ENCODE measurements at regions not wholly inside any gene's neighbourhood (a gene's known extent, or its start where the extent isn't known, plus 50 kb on each side); places are given as distances from the start of the nearest gene placed in this dataset.

DNA sequence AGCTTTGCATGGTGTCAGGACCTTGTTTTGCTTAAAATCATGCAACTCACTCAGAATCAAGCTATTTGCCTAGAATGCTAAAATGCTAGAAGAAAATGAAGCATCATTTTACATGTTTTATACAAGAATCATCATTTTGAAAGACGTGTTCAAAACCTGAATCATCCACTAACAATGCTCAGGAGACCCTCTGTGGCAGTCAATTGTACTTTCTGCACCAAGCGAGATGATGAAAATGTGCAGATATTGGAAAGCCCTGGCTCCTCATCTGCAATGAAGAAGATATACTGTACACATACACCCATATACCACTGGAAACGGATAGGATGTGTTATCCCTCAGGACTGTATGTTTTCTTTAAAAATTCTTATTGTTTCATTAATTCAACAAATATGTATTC is 92.7 kb downstream of the DYRK2 start:
- TF ChIP-seq POLR2A (IDR thresholded peaks at IDR 0.05; ENCODE audit: low read depth, low read length) (no peak), POLR2AphosphoS5 (IDR thresholded peaks at IDR 0.05; ENCODE audit: low read depth, low read length) (no peak)
